Stimulated activated CD4-positive, alpha-beta T cell treated with anti-CD3 and anti-CD28 coated beads, Interleukin-4, amount 100 ng/mL, for 24 hours (primary cell): ENCODE measurements at regions not wholly inside any gene's neighbourhood (a gene's known extent, or its start where the extent isn't known, plus 50 kb on each side); places are given as distances from the start of the nearest gene placed in this dataset.

ENCODE experiments used
- DNase-seq: peaks from one replicate; pipeline ENCODE4 v3.0.0-alpha.2; 2020

GRCh38 chr2:11050565-11050964 is 104.7 kb upstream of the SLC66A3 start:
- DNase-seq = no peak

- DNase-seq = no peak
Observed at GRCh38 chr2:11051280-11051679, 104.0 kb upstream of the SLC66A3 start.

- DNase-seq = no peak
Observed at GRCh38 chr2:11053546-11053945, 101.7 kb upstream of the SLC66A3 start.

- DNase-seq = no peak
Observed at GRCh38 chr2:11054783-11055678, 100.2 kb upstream of the SLC66A3 start.

GRCh38 chr2:11055679-11056215 is 99.5 kb upstream of the SLC66A3 start:
- no peak for DNase-seq

- no peak for DNase-seq
Observed at GRCh38 chr2:11056614-11057013, 98.7 kb upstream of the SLC66A3 start.

GRCh38 chr2:11057031-11057430 is 98.2 kb upstream of the SLC66A3 start:
- no peak for DNase-seq

- no peak for DNase-seq
Observed at GRCh38 chr2:11058129-11058528, 97.1 kb upstream of the SLC66A3 start.

GRCh38 chr2:11060376-11061169 is 94.7 kb upstream of the SLC66A3 start:
- DNase-seq = no peak

GRCh38 chr2:11065833-11066485 is 89.3 kb upstream of the SLC66A3 start:
- no peak for DNase-seq

GRCh38 chr2:11067221-11068078 is 87.8 kb upstream of the SLC66A3 start:
- DNase-seq = no peak

GRCh38 chr2:11068079-11068741 is 87.1 kb upstream of the SLC66A3 start:
- no peak for DNase-seq

- no peak for DNase-seq
Observed at GRCh38 chr2:11068856-11069526, 86.3 kb upstream of the SLC66A3 start.

GRCh38 chr2:11069566-11070185 is 85.6 kb upstream of the SLC66A3 start:
- no peak for DNase-seq

GRCh38 chr2:11071211-11071610 is 84.1 kb upstream of the SLC66A3 start:
- DNase-seq = no peak

- no peak for DNase-seq
Observed at GRCh38 chr2:11071939-11072338, 83.3 kb upstream of the SLC66A3 start.

GRCh38 chr2:11072550-11072949 is 82.7 kb upstream of the SLC66A3 start:
- DNase-seq = no peak

GRCh38 chr2:11073251-11073650 is 82.0 kb upstream of the SLC66A3 start:
- no peak for DNase-seq

GRCh38 chr2:11073776-11074175 is 81.5 kb upstream of the SLC66A3 start:
- DNase-seq = no peak

- no peak for DNase-seq
Observed at GRCh38 chr2:11074246-11074820, 80.9 kb upstream of the SLC66A3 start.
